ENCODE measurements at regions not wholly inside any gene's neighbourhood (a gene's known extent, or its start where the extent isn't known, plus 50 kb on each side); places are given as distances from the start of the nearest gene placed in this dataset.
A peak's percentile ranks its signal among the peaks of the same experiment; 100 is the strongest.

GRCh38 chr3:102741694-102742093 lies 306.9 kb downstream of the ZPLD1 start:
- Histone ChIP-seq H3K9me3 (no peaks in the 10 kb centered on the region), H3K27me3 (replicated peaks; ENCODE audit: control insufficient read depth, insufficient read depth, low read length) (no peaks in the 10 kb centered on the region), H3K4me1 (no peaks in the 10 kb centered on the region), H3K36me3 (ENCODE audit: control insufficient read depth, insufficient read depth, low read length) (no peaks in the 10 kb centered on the region), H3K4me3 (ENCODE audit: low read depth, low read length) (no peak overlapping the region)
- intact Hi-C loops (cut with micrococcal nuclease; ENCODE audit: unreplicated experiment): loop anchor here (1.0 to 10.0 kb wide), 3 partner anchors 68 to 514 kb away; no protein-coding TSS in a partner anchor
- ChIA-PET POLR2A (no interaction called here), CTCF (interaction anchor here (2.0 kb wide), 1 partner anchor 68 kb away, joined by 19 read pairs; no protein-coding TSS in a partner anchor)
- no peak overlapping the region for H3K4me3 Mint-ChIP-seq (ENCODE audit: unreplicated experiment)
- H3K4me1 Mint-ChIP-seq (ENCODE audit: low read depth, unreplicated experiment): no peaks in the 10 kb centered on the region
- no peaks in the 10 kb centered on the region for H3K9me3 Mint-ChIP-seq (ENCODE audit: unreplicated experiment)
- H3K27ac Mint-ChIP-seq (ENCODE audit: unreplicated experiment): no peak overlapping the region
- no TSS peak for BruUV-seq (replicated peaks)
- H3K36me3 Mint-ChIP-seq (ENCODE audit: insufficient read depth, unreplicated experiment): no peaks in the 10 kb centered on the region
- DNase-seq: no peak
- no peaks in the 10 kb centered on the region for H3K27me3 Mint-ChIP-seq (ENCODE audit: insufficient read depth, unreplicated experiment)
- TF ChIP-seq CTCF (IDR thresholded peaks at IDR 0.05; ENCODE audit: insufficient read depth in 1 of 2, low read depth in 1 of 2, low read length in 1 of 2, severe bottlenecking in 1 of 2, unreplicated experiment in 1 of 2): no peak

- H3K4me3 ChIP-seq (ENCODE audit: low read depth, low read length): no peak overlapping the region
- no peaks in the 10 kb centered on the region for H3K36me3 Mint-ChIP-seq (ENCODE audit: insufficient read depth, unreplicated experiment)
- H3K27me3 ChIP-seq (replicated peaks; ENCODE audit: control insufficient read depth, insufficient read depth, low read length): no peaks in the 10 kb centered on the region
- H3K36me3 ChIP-seq (ENCODE audit: control insufficient read depth, insufficient read depth, low read length): no peaks in the 10 kb centered on the region
- H3K4me1 ChIP-seq: no peaks in the 10 kb centered on the region
- CTCF ChIA-PET: no interaction called here
- no peaks in the 10 kb centered on the region for H3K4me1 Mint-ChIP-seq (ENCODE audit: low read depth, unreplicated experiment)
- H3K9me3 Mint-ChIP-seq (ENCODE audit: unreplicated experiment): no peaks in the 10 kb centered on the region
- intact Hi-C loops (cut with micrococcal nuclease; ENCODE audit: unreplicated experiment): loop anchor here (10.0 kb wide), 1 partner anchor 379 kb away; no protein-coding TSS in a partner anchor
- no peaks in the 10 kb centered on the region for H3K27me3 Mint-ChIP-seq (ENCODE audit: insufficient read depth, unreplicated experiment)
- peak; percentile 10 to 11 for TF ChIP-seq CTCF (IDR thresholded peaks at IDR 0.05; ENCODE audit: insufficient read depth in 1 of 2, low read depth in 1 of 2, low read length in 1 of 2, severe bottlenecking in 1 of 2, unreplicated experiment in 1 of 2)
- no peak for DNase-seq
- no TSS peak for BruUV-seq (replicated peaks)
- POLR2A ChIA-PET: no interaction called here
- H3K9me3 ChIP-seq: no peaks in the 10 kb centered on the region
- no peak overlapping the region for H3K27ac Mint-ChIP-seq (ENCODE audit: unreplicated experiment)
- H3K4me3 Mint-ChIP-seq (ENCODE audit: unreplicated experiment): no peak overlapping the region
These were observed 311.1 kb downstream of the ZPLD1 start for GRCh38 chr3:102745881-102746280.

- CTCF ChIA-PET: interaction anchor here (0.7 kb wide), 1 partner anchor 371 kb away, joined by 3 read pairs; no protein-coding TSS in a partner anchor
These were observed 312.8 kb downstream of the ZPLD1 start for GRCh38 chr3:102747611-102748010.

More at GRCh38 chr3:102747611-102748010, 312.8 kb downstream of the ZPLD1 start:
- intact Hi-C loops (cut with micrococcal nuclease; ENCODE audit: unreplicated experiment): loop anchor here (10.0 kb wide), 1 partner anchor 377 kb away; no protein-coding TSS in a partner anchor
- POLR2A ChIA-PET: no interaction called here
- no peak overlapping the region for H3K4me3 ChIP-seq (ENCODE audit: low read depth, low read length)
- H3K9me3 ChIP-seq: no peaks in the 10 kb centered on the region
- no peaks in the 10 kb centered on the region for H3K27me3 ChIP-seq (replicated peaks; ENCODE audit: control insufficient read depth, insufficient read depth, low read length)
- H3K36me3 ChIP-seq (ENCODE audit: control insufficient read depth, insufficient read depth, low read length): no peaks in the 10 kb centered on the region
- no peaks in the 10 kb centered on the region for H3K27me3 Mint-ChIP-seq (ENCODE audit: insufficient read depth, unreplicated experiment)
- no peak for DNase-seq
- no peak overlapping the region for H3K4me3 Mint-ChIP-seq (ENCODE audit: unreplicated experiment)
- no TSS peak for BruUV-seq (replicated peaks)
- no peaks in the 10 kb centered on the region for H3K36me3 Mint-ChIP-seq (ENCODE audit: insufficient read depth, unreplicated experiment)
- H3K4me1 Mint-ChIP-seq (ENCODE audit: low read depth, unreplicated experiment): no peaks in the 10 kb centered on the region
- no peaks in the 10 kb centered on the region for H3K9me3 Mint-ChIP-seq (ENCODE audit: unreplicated experiment)
- H3K27ac Mint-ChIP-seq (ENCODE audit: unreplicated experiment): no peak overlapping the region
- H3K4me1 ChIP-seq: no peaks in the 10 kb centered on the region
- TF ChIP-seq CTCF (IDR thresholded peaks at IDR 0.05; ENCODE audit: insufficient read depth in 1 of 2, low read depth in 1 of 2, low read length in 1 of 2, severe bottlenecking in 1 of 2, unreplicated experiment in 1 of 2): no peak

All from Caco-2 (cell line).